ENCODE measurements at regions not wholly inside any gene's neighbourhood (a gene's known extent, or its start where the extent isn't known, plus 50 kb on each side); places are given as distances from the start of the nearest gene placed in this dataset.

DNA sequence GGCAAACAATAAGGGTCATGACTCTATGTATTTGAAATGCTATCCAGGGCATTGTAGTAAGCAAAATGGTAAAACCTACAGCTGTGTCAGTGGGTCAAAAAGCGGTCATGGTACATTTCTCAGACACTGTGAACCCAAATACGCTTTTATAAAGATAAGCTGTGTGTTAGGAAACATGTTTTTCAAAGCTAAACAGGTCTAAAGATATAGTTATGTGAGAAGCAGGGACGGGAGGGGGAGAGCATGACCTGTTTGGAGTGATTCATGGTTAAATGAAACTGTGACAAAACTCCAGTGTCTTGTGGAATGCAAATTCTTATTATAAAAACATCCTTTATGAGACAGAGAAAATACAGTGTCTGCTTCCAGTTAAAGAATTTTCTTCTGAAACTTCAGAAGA lies 205.4 kb upstream of the BMP2 start:
- DNase-seq (ENCODE audit: low read depth in 2 of 2): no peak

DNA sequence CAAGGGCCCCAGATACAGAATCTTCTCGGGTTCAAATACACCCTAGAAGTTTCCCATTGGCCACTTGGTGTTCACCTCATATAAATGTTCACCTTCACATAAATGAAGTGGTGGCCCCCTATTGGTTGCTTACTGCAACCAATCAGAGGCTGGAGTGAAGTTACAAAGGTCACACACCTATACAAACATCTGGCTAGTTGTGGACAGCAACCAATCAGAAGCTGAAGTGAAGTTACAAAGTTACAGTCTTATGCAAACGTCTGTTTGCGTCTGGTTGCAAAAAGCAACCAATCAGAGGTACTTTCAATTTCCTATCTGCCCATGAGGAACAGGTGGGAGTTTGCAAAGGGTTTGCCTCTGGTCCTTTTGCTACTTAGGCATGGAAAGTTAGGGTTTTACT lies 206.5 kb upstream of the BMP2 start:
- DNase-seq (ENCODE audit: low read depth in 2 of 2): no peak

DNA sequence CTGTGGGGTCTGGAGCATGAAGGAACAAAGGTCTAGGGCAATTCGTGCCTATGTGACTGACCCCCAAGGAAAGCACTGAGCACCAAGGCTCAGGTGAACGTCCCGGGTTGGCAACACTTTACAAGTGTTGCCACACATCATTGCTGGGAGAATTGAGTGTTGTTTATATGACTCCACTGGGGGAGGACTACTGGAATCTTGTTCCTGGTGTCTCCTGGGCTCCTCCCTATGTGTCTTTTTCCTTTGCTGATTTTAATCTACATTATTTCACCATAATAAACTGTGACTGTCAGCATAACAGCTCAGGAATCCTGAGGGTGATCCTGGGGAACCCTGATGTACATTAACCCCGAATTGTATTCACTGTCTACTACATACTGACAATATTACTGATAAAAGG lies 207.7 kb upstream of the BMP2 start:
- DNase-seq (ENCODE audit: low read depth in 2 of 2): no peak

GRCh38 chr20:6558341-6558740 lies 209.1 kb upstream of the BMP2 start:
- DNase-seq (ENCODE audit: low read depth in 2 of 2): no peak

DNA sequence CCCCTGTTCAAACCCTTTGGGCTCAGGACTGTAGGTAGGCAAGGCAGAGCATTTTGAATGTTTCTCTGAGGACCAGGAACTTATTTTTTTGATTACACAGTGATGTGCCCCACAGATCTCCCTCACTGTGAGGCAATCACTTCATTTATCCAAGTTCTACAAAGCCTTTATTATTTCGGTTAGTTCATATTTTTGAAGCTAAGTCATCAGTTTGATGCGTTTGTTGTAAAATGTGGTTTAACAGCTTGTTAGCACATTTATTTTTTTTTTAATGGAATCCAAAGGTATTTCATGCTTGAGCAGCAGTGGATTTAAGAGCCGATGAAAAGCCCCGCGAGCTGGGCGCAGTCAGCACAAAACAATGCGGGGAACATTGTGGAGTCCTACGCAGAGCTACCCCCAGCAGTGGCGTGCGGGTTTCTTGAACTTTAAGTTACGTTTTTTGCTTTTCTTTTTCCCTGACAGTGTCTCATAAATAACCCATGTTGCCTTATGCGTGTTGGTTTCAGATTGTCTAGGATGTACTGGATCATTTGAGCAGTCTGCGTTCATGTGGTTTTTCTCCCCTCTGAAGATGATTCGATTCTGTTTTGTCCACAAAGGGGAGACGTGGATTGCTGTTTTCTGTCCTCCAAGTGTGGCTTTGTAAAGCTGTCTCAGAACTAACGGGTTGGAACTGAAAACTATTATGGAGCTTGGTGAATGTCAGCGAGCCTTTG lies 233.6 kb upstream of the BMP2 start:
- DNase-seq (ENCODE audit: low read depth in 2 of 2): peak; percentile 87 to 90

DNA sequence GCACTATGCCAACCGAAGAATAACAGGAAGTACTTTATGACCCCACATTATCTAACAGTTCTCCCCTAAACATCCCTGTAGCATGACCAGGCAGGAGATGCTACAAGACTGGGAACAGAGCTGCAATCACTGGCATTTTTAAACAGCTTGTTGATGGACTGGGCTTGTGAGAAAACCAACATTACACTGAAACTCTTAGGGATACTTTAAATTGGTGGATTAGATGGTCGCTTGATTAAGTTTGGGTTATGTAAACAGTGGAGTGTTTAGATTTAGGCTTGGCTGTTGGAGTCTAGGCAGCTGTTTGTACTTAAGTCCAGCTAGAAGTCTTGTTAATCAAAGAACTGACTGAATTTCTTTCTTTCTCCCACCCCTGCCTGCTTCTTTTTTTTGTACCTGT lies 234.1 kb upstream of the BMP2 start:
- DNase-seq (ENCODE audit: low read depth in 2 of 2): peak; percentile 12 to 17

DNA sequence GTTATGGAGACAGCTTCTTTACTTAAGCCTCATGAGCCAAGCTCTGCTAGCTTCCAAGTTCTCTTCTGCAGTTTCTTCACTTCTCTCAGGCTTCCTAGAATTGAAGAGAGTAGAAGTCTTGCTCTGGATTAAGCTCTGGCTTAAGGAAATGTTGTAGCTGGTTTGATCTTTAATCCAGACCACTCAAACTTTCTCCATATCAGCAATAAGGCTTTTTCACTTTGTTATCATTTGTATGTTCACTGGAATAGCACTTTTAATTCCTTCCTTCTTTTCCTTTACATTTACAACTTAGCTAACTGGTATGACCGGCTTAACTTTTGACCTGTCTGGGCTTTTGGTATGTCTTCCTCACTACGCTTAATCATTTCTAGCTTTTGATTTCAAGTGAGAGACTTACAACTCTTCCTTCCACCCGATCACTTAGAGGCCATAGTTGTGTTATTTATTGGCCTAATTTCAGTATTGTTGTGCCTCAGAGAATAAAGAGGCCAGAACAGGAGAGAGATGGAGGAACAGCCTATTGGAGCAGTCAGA lies 236.6 kb upstream of the BMP2 start:
- no peak for DNase-seq (ENCODE audit: low read depth in 2 of 2)

DNA sequence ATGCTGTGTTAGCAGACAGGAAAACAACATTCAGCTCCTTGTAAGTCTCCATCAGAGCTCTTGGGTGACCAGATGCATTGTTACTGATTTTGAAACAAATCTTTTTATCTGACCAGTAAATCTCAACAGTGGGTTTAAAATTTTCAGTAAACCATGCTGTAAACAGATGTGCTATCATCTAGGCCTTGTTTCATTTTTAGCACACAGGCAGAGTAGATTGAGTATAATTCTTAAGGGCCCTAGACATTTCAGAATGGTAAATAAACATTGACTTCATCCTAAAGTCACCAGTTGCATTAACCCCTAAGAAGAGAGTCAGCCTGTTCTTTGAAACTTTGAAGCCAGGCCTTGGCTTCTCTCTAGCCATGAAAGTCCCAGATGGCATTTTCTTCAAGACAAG lies 237.2 kb upstream of the BMP2 start:
- no peak for DNase-seq (ENCODE audit: low read depth in 2 of 2)

DNA sequence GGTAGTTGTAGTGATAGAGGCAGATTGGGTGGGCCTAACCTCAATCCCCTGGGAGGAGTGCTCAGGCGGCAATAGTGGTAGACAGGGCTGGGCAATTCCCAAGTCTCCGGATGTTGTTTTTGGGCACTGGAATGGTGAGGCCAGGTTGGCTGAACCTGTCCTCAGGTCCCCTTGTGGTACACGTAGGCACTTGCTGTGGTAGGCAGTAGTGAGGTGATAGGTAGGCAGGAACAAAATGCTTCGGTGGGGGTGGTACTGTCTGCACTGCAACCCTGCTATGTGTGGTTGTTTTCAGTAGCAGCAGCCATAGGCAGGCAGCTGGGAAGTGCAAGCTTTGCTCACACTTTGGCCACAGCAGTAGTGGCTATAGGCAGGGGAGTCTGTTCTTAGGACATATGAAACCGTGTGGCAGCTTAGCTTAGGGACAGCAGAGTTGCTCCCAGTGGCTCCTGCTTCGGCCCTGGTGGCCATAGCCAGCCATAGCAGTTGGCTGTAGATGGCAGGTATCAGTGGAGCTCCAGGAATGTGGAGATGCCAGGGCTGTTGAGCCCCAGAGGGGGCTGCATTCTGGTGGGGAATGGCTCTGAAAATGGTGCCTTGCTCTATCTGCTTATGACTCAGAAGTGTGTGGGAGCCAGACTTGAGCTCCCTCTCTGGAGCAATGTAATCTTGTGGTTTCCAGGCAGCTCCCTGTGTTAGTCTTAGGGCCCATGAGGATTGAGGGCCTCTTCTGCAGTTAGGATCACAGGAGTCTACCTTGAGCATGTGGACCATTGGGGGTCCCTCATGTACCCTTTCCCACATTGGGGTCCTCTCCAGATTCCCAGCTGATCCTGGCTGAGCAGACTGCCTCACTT lies 241.8 kb upstream of the BMP2 start:
- no peak for DNase-seq (ENCODE audit: low read depth in 2 of 2)

DNA sequence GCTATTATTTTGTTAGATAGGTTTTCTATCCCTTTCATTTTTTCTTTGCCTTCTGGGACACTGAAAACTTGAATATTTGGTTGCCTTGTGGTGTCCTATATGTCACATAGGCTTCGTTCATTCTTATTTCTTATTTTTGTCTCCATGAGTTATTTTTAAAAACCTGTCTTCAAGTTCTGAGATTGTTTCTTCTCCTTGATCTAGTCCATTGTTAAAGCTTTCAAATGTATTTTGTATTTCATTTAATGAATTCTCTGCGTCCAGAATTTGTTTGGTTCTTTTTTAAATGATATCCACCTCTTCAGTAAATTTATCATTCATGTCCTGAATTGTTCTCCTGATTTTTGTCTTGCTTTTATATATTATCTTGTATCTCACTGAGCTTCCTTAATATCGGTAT lies 243.2 kb upstream of the BMP2 start:
- no peak for DNase-seq (ENCODE audit: low read depth in 2 of 2)

DNA sequence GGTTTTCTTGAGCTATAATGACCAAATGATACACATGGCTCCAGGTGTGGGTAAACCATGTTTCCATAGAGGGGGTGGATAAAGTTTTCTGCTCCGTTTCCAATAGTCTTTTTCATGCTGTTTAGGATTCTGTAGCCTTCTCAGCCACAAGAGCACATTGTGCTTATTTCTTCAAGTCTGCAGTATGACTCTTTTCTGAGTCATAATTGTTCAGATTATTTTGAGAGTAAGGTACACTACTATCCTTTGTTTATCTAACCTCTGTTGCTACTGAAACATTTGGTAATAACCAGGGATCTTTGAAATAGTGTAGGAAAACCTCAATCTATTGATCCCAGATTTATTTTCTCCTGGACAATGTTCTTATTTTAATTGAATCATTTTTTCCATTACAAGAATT lies 247.9 kb upstream of the BMP2 start:
- no peak for DNase-seq (ENCODE audit: low read depth in 2 of 2)

DNA sequence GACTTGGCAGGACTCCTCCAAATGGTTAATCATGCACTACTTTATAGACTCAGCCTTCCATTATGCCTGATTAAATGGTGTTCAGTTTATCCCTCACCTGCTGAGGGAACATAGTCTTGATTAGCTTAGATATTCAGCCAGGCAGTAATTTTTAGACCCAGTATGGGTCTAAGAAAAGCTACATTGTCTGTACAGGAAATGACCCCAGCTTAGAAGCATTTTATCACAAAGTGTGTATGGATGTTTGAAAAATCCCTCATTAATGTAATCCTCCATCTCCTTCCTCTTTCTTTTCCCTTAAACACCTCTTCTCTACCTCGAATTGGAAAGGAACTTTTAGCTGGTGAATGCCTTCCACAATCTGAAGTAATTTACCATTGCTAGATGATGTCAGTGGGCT lies 252.2 kb upstream of the BMP2 start:
- no peak for DNase-seq (ENCODE audit: low read depth in 2 of 2)

GRCh38 chr20:6513599-6513998 lies 253.9 kb upstream of the BMP2 start:
- DNase-seq (ENCODE audit: low read depth in 2 of 2): no peak

DNA sequence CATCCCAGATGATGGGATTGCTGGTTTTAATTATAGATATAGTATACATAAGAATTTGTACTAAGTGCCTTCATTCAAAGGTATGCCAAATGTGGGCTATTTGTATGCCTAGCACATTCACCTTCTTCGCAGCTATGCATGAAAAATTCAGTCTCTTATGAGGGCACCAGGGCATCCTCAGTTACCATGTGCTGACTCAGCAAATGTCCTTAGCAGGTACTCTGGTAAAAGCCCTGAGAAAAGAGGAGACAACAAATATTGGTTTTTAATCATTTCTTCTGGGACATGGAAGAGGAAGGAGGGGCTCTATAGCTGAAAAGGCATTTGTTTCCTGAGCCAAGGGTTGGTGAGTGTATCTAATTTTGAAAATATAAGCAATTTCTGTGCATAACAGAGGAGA lies 258.1 kb upstream of the BMP2 start:
- DNase-seq (ENCODE audit: low read depth in 2 of 2): no peak

GRCh38 chr20:6506906-6507305 lies 260.6 kb upstream of the BMP2 start:
- DNase-seq (ENCODE audit: low read depth in 2 of 2): no peak

DNA sequence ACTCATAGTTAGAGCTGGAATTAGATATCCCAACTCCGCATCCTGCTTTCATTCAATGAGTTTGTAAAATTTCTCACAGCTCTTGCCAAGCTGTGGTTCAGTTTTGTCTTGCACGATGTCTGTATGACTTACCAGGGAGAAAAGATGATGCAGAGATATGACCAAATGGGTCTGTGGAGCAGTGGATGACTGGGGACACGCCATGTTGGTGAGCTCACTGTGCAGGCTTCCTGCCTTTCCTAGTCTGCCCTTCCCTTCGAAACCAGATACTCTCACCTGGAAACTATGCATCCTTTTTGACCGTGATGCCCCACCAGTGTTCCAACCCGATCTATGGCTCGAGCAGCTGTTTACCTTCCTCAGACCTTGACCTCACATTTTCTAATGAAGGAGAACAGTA lies 262.7 kb upstream of the BMP2 start:
- no peak for DNase-seq (ENCODE audit: low read depth in 2 of 2)

DNA sequence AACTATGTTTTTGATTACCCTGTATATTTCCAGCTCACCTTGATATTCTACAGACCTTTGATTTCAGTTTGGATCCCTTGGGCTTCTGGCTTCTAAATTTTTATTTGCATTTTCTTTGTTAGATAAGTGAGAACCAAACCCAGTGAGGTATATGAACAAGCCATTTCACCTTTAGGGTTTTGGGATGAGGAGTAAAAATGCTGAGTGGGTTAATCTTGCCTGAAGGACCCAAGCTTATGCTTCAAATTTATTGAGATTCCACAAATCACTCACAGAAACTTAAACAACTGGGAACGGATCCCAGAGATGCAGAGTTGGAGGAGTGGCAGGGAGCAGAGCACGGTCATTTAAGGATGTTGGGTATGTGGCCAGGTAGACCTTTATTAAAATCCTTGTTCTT lies 263.3 kb upstream of the BMP2 start:
- no peak for DNase-seq (ENCODE audit: low read depth in 2 of 2)

- DNase-seq (ENCODE audit: low read depth in 2 of 2): no peak
Observed at GRCh38 chr20:6502999-6503398, 264.5 kb upstream of the BMP2 start.

- no peak for DNase-seq (ENCODE audit: low read depth in 2 of 2)
Observed at GRCh38 chr20:6502219-6502618, 265.3 kb upstream of the BMP2 start.

- no peak for DNase-seq (ENCODE audit: low read depth in 2 of 2)
Observed at GRCh38 chr20:6501061-6501460, 266.4 kb upstream of the BMP2 start.

DNA sequence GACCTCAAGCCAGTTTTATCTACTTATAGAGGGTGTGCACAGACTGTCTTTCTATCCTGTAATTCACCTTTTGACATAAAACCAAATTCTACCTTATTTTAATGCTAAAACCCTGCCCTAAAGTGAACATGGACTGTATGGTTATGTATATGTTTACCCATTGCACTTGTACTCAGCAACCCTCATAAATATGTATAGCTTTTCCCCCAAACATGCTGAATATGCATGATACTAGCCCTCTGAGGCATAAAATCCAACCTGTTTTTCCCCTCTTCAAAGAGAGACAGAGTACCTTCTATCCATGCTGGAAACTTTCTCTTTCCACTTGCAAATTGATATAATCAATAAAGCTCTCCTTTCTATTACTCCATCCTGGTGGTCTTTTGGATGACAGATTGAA lies 267.9 kb upstream of the BMP2 start:
- no peak for DNase-seq (ENCODE audit: low read depth in 2 of 2)

DNA sequence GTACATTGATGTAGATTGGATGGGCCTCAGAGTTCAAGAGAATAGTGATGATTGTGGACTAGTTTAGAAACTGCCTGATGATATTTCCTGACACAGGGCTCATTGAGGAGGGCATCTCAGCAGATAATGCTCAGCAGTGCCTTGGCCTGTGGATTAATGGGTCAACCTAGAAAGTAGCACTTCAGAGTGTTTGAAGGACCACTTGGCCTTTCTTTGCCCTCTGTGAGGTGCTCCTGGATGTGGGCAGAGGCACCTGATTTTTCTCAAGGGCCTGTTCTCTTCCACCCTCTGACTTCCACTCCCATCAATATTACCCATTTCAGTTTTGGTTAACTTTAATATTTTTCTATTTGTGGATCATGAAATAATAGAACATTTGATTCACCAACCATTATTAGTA lies 270.6 kb upstream of the BMP2 start:
- DNase-seq (ENCODE audit: low read depth in 2 of 2): no peak

GRCh38 chr20:6495907-6496306 lies 271.6 kb upstream of the BMP2 start:
- DNase-seq (ENCODE audit: low read depth in 2 of 2): no peak
